Heart left ventricle (tissue), 16 donors: ENCODE measurements at regions not wholly inside any gene's neighbourhood (a gene's known extent, or its start where the extent isn't known, plus 50 kb on each side); places are given as distances from the start of the nearest gene placed in this dataset.

ENCODE experiments used
- ATAC-seq, 4 donors: fragments of 200-7000 bp; cut with Tn5 transposase; one replicate each; pipeline ENCODE4 v1.9.1; 2020 to 2022; ENCODE audit warnings: moderate library complexity in 4 of 4, mild to moderate bottlenecking in 3 of 4, moderate number of reproducible peaks in 1 of 4
- DNase-seq, 5 donors: peaks; one replicate each; pipeline ENCODE4 v3.0.0-alpha.2; 2020
- H3K27ac ChIP-seq, 12 donors: fragments of 200-600 bp; sonication (generic) in 4 of 12; one replicate each; pipeline versions ENCODE4 v1.5.0 to v1.8.0; 2016 to 2022; ENCODE audit warnings: mild to moderate bottlenecking in 2 of 12
- H3K27me3 ChIP-seq, 9 donors: fragments of 200-600 bp; sonication (generic) in 2 of 9; one replicate each; pipeline versions ENCODE4 v1.5.1 to v1.8.0; 2016 to 2022; ENCODE audit warnings: mild to moderate bottlenecking in 3 of 9
- H3K36me3 ChIP-seq, 9 donors: fragments of 200-600 bp; sonication (generic) in 2 of 9; one replicate each; pipeline versions ENCODE4 v1.5.0 to v1.8.0; 2018 to 2022; ENCODE audit warnings: mild to moderate bottlenecking in 2 of 9
- H3K4me1 ChIP-seq, 12 donors: fragments of 200-600 bp; sonication (generic) in 4 of 12; one replicate each; pipeline versions ENCODE4 v1.5.0 to v1.8.0; 2016 to 2022; ENCODE audit warnings: mild to moderate bottlenecking in 3 of 12
- H3K4me3 ChIP-seq, 12 donors: fragments of 200-600 bp; sonication (generic) in 4 of 12; one replicate each; pipeline versions ENCODE4 v1.5.0 to v1.8.0; 2017 to 2022; ENCODE audit warnings: mild to moderate bottlenecking in 9 of 12, moderate library complexity in 4 of 12
- H3K9me3 ChIP-seq, 12 donors: fragments of 200-600 bp; sonication (generic) in 4 of 12; one replicate each; pipeline versions ENCODE4 v1.5.0 to v1.8.0; 2016 to 2022; ENCODE audit warnings: mild to moderate bottlenecking in 1 of 12
- CTCF ChIP-seq, 12 donors: fragments of 200-600 bp; sonication (generic) in 4 of 12; IDR thresholded peaks; one replicate each; pipeline versions ENCODE4 v1.5.0 to v1.8.0; 2018 to 2022; ENCODE audit warnings: antibody characterized with exemption in 12 of 12, mild to moderate bottlenecking in 5 of 12
- POLR2A ChIP-seq, 2 donors: fragments of 450-650 bp; IDR thresholded peaks; one replicate each; pipeline ENCODE4 v1.6.1; 2017; ENCODE audit warnings: antibody characterized with exemption in 2 of 2, mild to moderate bottlenecking in 2 of 2, moderate library complexity in 2 of 2
- WGBS, 4 donors: extraction: QIAGEN DNeasy Blood & Tissue Kit in 2 of 4; methylation state at CpG; one replicate each; pipeline versions ENCODE4 v1.1.5 to v1.1.7; 2013 to 2018; 5-methylcytosine and 5-hydroxymethylcytosine counted together
- intact Hi-C, 10 donors: fragments of 100-400 bp; cut with DNase I; formaldehyde crosslinking; loops; one replicate each; pipeline versions ENCODE4 v1.11.1 to v1.14.2; 2022
- donor health status: ischemic (EF 13 %, LVEDD 7.1; RV severe dilation, severe dysfunction).
- donor health status: healthy with polysubstance abuse.
- donor health status: DM: no; HTN: yes; CAD: no.
- donor health status: DM: no; HTN: no; CAD: no.
- donor health status: ischemic (EF 25% LVEDD 6.9; RV normal size, moderate dysfunction).
- donor health status: ischemic (EF 25% LVEDD 5.7; RV mildly dilated, moderate dysfunction).
- donor health status: healthy.
- donor health status: DM: yes; HTN: yes; CAD: no.
- donor health status: ischemic (EF 35%, LVEDD 5.7; RV mildly dilated, moderate dysfunction).
- donor health status: nonischemic (EF 11% LVEDD 7.7; RV severe dilation, severe dysfunction).
- donor health status: DM: yes; HTN: yes; CAD: no.
- donor health status: PGD.
- donor health status: ischemic (EF 29% LVEDD 5.4; RV normal size, mild dysfunction).
- donor health status: nonischemic (EF 23%, LVEDD 6.1; RV moderate dilation, normal function).

GRCh38 chr18:25612466-25612865, 260.5 kb upstream of the ZNF521 start:
- Histone ChIP-seq H3K4me1 (no peaks in the 10 kb centered on the region), H3K27ac (no peak overlapping the region), H3K27me3 (no peaks in the 10 kb centered on the region), H3K9me3 (peaks cover 0 to 5% (median 0%) of the 10 kb centered on the region in 12 donors), H3K36me3 (no peaks in the 10 kb centered on the region), H3K4me3 (no peak overlapping the region)
- DNase-seq (no peak), ATAC-seq (no peak)
- no peak for TF ChIP-seq CTCF (IDR thresholded peaks at IDR 0.05)
- TF ChIP-seq POLR2A (IDR thresholded peaks at IDR 0.05): no peak
- intact Hi-C loops: loop anchor here in 1 of 10 donors (10.0 kb wide), 2 partner anchors 48 to 62 kb away; no protein-coding TSS in a partner anchor
- 65 to 75% (median 73%) methylated on average over 5 of the region's 5 CpGs for WGBS, 4 donors

- 78 to 86% (median 81%) methylated on average over 4 of the region's 4 CpGs for WGBS, 4 donors
- Histone ChIP-seq H3K36me3 (no peaks in the 10 kb centered on the region), H3K27me3 (peaks cover 0 to 4% (median 0%) of the 10 kb centered on the region in 9 donors), H3K9me3 (peaks cover 0 to 4% (median 0%) of the 10 kb centered on the region in 12 donors), H3K4me3 (no peak overlapping the region), H3K4me1 (no peaks in the 10 kb centered on the region), H3K27ac (no peak overlapping the region)
- intact Hi-C loops: loop anchor here in 2 of 10 donors (5.0 to 10.0 kb wide), 2 partner anchors 51 to 57 kb away; no protein-coding TSS in a partner anchor
- DNase-seq: no peak
- ATAC-seq: no peak
- TF ChIP-seq CTCF (IDR thresholded peaks at IDR 0.05) (no peak), POLR2A (IDR thresholded peaks at IDR 0.05) (no peak)
Observed at GRCh38 chr18:25608091-25608490, 256.1 kb upstream of the ZNF521 start.

- DNase-seq (no peak), ATAC-seq (no peak)
- H3K9me3 ChIP-seq: peaks cover 0 to 4% (median 0%) of the 10 kb centered on the region in 12 donors
- H3K36me3 ChIP-seq: no peaks in the 10 kb centered on the region
- no peak for TF ChIP-seq CTCF (IDR thresholded peaks at IDR 0.05)
- no peak for TF ChIP-seq POLR2A (IDR thresholded peaks at IDR 0.05)
- 78 to 89% (median 85%) methylated on average over 14 to 15 of the region's 15 CpGs for WGBS, 4 donors
- no peaks in the 10 kb centered on the region for H3K4me1 ChIP-seq
- peaks cover 0 to 4% (median 0%) of the 10 kb centered on the region in 9 donors for H3K27me3 ChIP-seq
- H3K4me3 ChIP-seq: no peak overlapping the region
- no peak overlapping the region for H3K27ac ChIP-seq
- intact Hi-C loops: loop anchor here in 2 of 10 donors (5.0 to 10.0 kb wide), 2 partner anchors 48 to 60 kb away; no protein-coding TSS in a partner anchor
Observed at GRCh38 chr18:25604894-25605597, 253.1 kb upstream of the ZNF521 start.

- no peak for ATAC-seq
- H3K4me3 ChIP-seq: no peak overlapping the region
- H3K27ac ChIP-seq: no peak overlapping the region
- H3K4me1 ChIP-seq: no peaks in the 10 kb centered on the region
- peaks cover 0 to 4% (median 0%) of the 10 kb centered on the region in 9 donors for H3K27me3 ChIP-seq
- H3K9me3 ChIP-seq: peaks cover 0 to 4% (median 0%) of the 10 kb centered on the region in 12 donors
- DNase-seq: no peak
- TF ChIP-seq CTCF (IDR thresholded peaks at IDR 0.05) (no peak), POLR2A (IDR thresholded peaks at IDR 0.05) (no peak)
- H3K36me3 ChIP-seq: no peaks in the 10 kb centered on the region
- WGBS, 4 donors: 88 to 94% (median 89%) methylated on average over 6 to 8 of the region's 8 CpGs
- intact Hi-C loops: loop anchor here in 1 of 10 donors (10.0 kb wide), 1 partner anchor 60 kb away; no protein-coding TSS in a partner anchor
Observed at GRCh38 chr18:25604196-25604893, 252.4 kb upstream of the ZNF521 start.
